ENCODE measurements at regions not wholly inside any gene's neighbourhood (a gene's known extent, or its start where the extent isn't known, plus 50 kb on each side); places are given as distances from the start of the nearest gene placed in this dataset.

DNA sequence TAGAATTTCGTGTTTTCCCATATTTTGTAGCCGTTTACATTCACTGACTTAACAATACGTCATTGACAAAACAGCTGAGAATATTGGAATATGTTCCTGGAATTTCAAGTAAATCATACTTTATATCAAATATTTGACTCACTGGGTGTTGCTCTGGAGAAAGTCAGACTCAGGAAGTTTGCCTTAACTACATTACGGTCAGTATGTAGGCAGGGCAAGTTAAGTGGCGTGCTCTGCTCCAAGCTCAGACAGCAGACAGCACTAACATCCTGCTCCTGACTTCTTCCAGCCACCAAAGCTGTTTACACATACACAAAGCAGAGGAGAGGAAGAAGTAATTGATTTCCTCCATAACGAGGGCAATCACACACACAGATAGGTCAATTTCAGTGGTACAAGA lies 414.6 kb downstream of the LRRIQ3 start:
- no peak overlapping the region for H3K4me3 ChIP-seq
- no peaks in the 10 kb centered on the region for H3K79me2 ChIP-seq (ENCODE audit: low read depth)
- H3K9me3 ChIP-seq (ENCODE audit: insufficient read depth, low read depth) = no peaks in the 10 kb centered on the region; the same call in none of the 2 replicates
- ChIA-PET CTCF (no interaction called here), POLR2A (ENCODE audit: unreplicated experiment) (interaction anchor here (0.7 kb wide), 1 partner anchor 8 kb away, joined by 6 read pairs; no protein-coding TSS in a partner anchor)
- H3K27ac ChIP-seq = peak overlapping the region; percentile 51
- H3K4me1 ChIP-seq (replicated peaks; ENCODE audit: insufficient read depth) = peaks cover 23% of the 10 kb centered on the region
- no peak overlapping the region for H2AFZ ChIP-seq
- no peaks in the 10 kb centered on the region for H3K9me2 ChIP-seq (ENCODE audit: insufficient read depth)
- intact Hi-C loops (cut with micrococcal nuclease; ENCODE audit: unreplicated experiment) = loop anchor here (1.0 kb wide), 1 partner anchor 17 kb away; no protein-coding TSS in a partner anchor
- peak overlapping the region; percentile 21; the same call in 1 of the 2 replicates for H3K4me2 ChIP-seq
- H4K20me1 ChIP-seq (ENCODE audit: insufficient read depth) = no peaks in the 10 kb centered on the region
- no peak for DNase-seq
- H3K27me3 ChIP-seq (ENCODE audit: insufficient read depth, low read depth) = no peaks in the 10 kb centered on the region
- H3K36me3 ChIP-seq (ENCODE audit: low read depth) = no peaks in the 10 kb centered on the region
- no TSS peak for BruUV-seq (replicated peaks)
- peaks cover 6% of the 10 kb centered on the region; the same call in 1 of the 2 replicates for H3F3A ChIP-seq (ENCODE audit: insufficient read depth, low read depth)
- TF ChIP-seq EZH2 (IDR thresholded peaks at IDR 0.05; ENCODE audit: low read depth) (no peak), CTCF (conservative IDR thresholded peaks at IDR 0.05) (no peak)

DNA sequence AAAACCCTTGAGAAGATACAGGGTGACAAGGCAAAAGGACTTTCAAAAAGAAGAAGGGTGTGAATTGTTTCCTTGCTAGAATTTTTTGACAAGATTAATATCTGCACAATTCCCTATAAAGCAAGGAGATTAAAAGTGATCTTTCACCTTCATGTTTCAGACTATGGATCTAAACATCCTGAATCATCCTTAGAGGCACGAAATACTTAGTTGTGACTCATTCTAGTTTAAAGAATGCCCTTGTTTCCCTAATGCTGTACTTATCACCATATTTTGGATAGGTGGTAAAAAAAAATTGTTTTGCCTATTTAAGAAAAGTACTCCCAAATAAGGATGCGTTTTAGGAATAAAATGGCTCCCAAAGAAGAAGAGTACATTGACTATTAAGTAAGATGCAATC lies 415.1 kb downstream of the LRRIQ3 start:
- peak overlapping the region; percentile 51 for H3K27ac ChIP-seq
- H2AFZ ChIP-seq = no peak overlapping the region
- H4K20me1 ChIP-seq (ENCODE audit: insufficient read depth) = no peaks in the 10 kb centered on the region
- no peaks in the 10 kb centered on the region for H3K27me3 ChIP-seq (ENCODE audit: insufficient read depth, low read depth)
- no peaks in the 10 kb centered on the region; the same call in none of the 2 replicates for H3K9me3 ChIP-seq (ENCODE audit: insufficient read depth, low read depth)
- H3K79me2 ChIP-seq (ENCODE audit: low read depth) = no peaks in the 10 kb centered on the region
- H3K4me1 ChIP-seq (replicated peaks; ENCODE audit: insufficient read depth) = peaks cover 23% of the 10 kb centered on the region
- H3K4me3 ChIP-seq = no peak overlapping the region
- no peaks in the 10 kb centered on the region for H3K36me3 ChIP-seq (ENCODE audit: low read depth)
- CTCF ChIA-PET = no interaction called here
- intact Hi-C loops (cut with micrococcal nuclease; ENCODE audit: unreplicated experiment) = loop anchor here (1.0 kb wide), 1 partner anchor 17 kb away; no protein-coding TSS in a partner anchor
- H3K4me2 ChIP-seq = peak overlapping the region; percentile 21; the same call in 1 of the 2 replicates
- no peak for TF ChIP-seq CTCF (conservative IDR thresholded peaks at IDR 0.05)
- no peak for TF ChIP-seq EZH2 (IDR thresholded peaks at IDR 0.05; ENCODE audit: low read depth)
- POLR2A ChIA-PET (ENCODE audit: unreplicated experiment) = interaction anchor here (0.7 kb wide), 1 partner anchor 9 kb away, joined by 6 read pairs; no protein-coding TSS in a partner anchor
- BruUV-seq (replicated peaks) = no TSS peak
- peak in 1 of 2 experiments; percentile 59 for DNase-seq
- no peaks in the 10 kb centered on the region for H3K9me2 ChIP-seq (ENCODE audit: insufficient read depth)
- peaks cover 6% of the 10 kb centered on the region; the same call in 1 of the 2 replicates for H3F3A ChIP-seq (ENCODE audit: insufficient read depth, low read depth)

- H3K9me2 ChIP-seq (ENCODE audit: insufficient read depth) = no peaks in the 10 kb centered on the region
- BruUV-seq (replicated peaks) = no TSS peak
- no peak overlapping the region for H2AFZ ChIP-seq
- H3K4me1 ChIP-seq (replicated peaks; ENCODE audit: insufficient read depth) = peaks cover 23% of the 10 kb centered on the region
- DNase-seq = no peak
- intact Hi-C loops (cut with micrococcal nuclease; ENCODE audit: unreplicated experiment) = no loop called here
- TF ChIP-seq EZH2 (IDR thresholded peaks at IDR 0.05; ENCODE audit: low read depth) (no peak), CTCF (conservative IDR thresholded peaks at IDR 0.05) (no peak)
- H3K36me3 ChIP-seq (ENCODE audit: low read depth) = no peaks in the 10 kb centered on the region
- CTCF ChIA-PET = no interaction called here
- peaks cover 6% of the 10 kb centered on the region; the same call in 1 of the 2 replicates for H3F3A ChIP-seq (ENCODE audit: insufficient read depth, low read depth)
- H3K4me2 ChIP-seq = no peak overlapping the region
- H3K79me2 ChIP-seq (ENCODE audit: low read depth) = no peaks in the 10 kb centered on the region
- POLR2A ChIA-PET (ENCODE audit: unreplicated experiment) = no interaction called here
- H3K4me3 ChIP-seq = no peak overlapping the region
- H3K9me3 ChIP-seq (ENCODE audit: insufficient read depth, low read depth) = no peaks in the 10 kb centered on the region; the same call in none of the 2 replicates
- H4K20me1 ChIP-seq (ENCODE audit: insufficient read depth) = no peaks in the 10 kb centered on the region
- H3K27ac ChIP-seq = no peak overlapping the region
- H3K27me3 ChIP-seq (ENCODE audit: insufficient read depth, low read depth) = no peaks in the 10 kb centered on the region
These were observed 416.7 kb downstream of the LRRIQ3 start for GRCh38 chr1:73781251-73781650.

Data from PC-9 (cell line).